Fibroblast of lung (primary cell): ENCODE measurements at regions not wholly inside any gene's neighbourhood (a gene's known extent, or its start where the extent isn't known, plus 50 kb on each side); places are given as distances from the start of the nearest gene placed in this dataset.

Experiments used
- DNase-seq, 2 donors: peaks; one replicate each; pipeline versions ENCODE4 v3.0.0 to v3.0.0-alpha.2; 2010; ENCODE audit warnings: low read depth in 2 of 2
- H2AFZ ChIP-seq: 2 replicates; pipeline ENCODE4 v1.5.1; 2012; ENCODE audit warnings: low read length, control low read depth, inconsistent platforms
- H3K27ac ChIP-seq: 2 replicates; pipeline ENCODE4 v1.5.1; 2011; ENCODE audit warnings: low read length, control low read depth; ENCODE audit not compliant: insufficient read depth
- H3K27me3 ChIP-seq: 2 replicates; pipeline ENCODE4 v1.5.1; 2011; ENCODE audit warnings: mild to moderate bottlenecking, low read length; ENCODE audit not compliant: control insufficient read depth, insufficient read depth
- H3K36me3 ChIP-seq: 2 replicates; pipeline ENCODE4 v1.5.1; 2011; ENCODE audit warnings: low read length; ENCODE audit not compliant: control insufficient read depth, insufficient read depth
- H3K4me1 ChIP-seq: 2 replicates; pipeline ENCODE4 v1.5.1; 2011; ENCODE audit warnings: low read length; ENCODE audit not compliant: control insufficient read depth, insufficient read depth; ENCODE audit errors: extremely low read depth
- H3K4me2 ChIP-seq: 2 replicates; pipeline ENCODE4 v1.5.1; 2011; ENCODE audit warnings: low read length, control low read depth; ENCODE audit not compliant: insufficient read depth; ENCODE audit errors: extremely low read depth
- H3K4me3 ChIP-seq, 4 experiments: fragments of 200-600 bp in 1 of 4; sonication (generic) in 1 of 4; replicated peaks in 1 of 4; 2 replicates each; pipeline ENCODE4 v1.5.1; 2011 to 2016; ENCODE audit warnings: low read length in 4 of 4, low read depth in 3 of 4, mild to moderate bottlenecking in 3 of 4, control low read depth in 2 of 4, inconsistent platforms in 1 of 4, mixed read lengths in 1 of 4; ENCODE audit not compliant: insufficient read depth in 1 of 4; ENCODE audit errors: control extremely low read depth in 1 of 4
- H3K79me2 ChIP-seq: 2 replicates; pipeline ENCODE4 v1.5.1; 2012; ENCODE audit warnings: mild to moderate bottlenecking, low read length, inconsistent platforms; ENCODE audit not compliant: control insufficient read depth, insufficient read depth
- H3K9ac ChIP-seq: 2 replicates; pipeline ENCODE4 v1.5.1; 2011; ENCODE audit warnings: mild to moderate bottlenecking, low read length, control low read depth; ENCODE audit not compliant: insufficient read depth
- H3K9me3 ChIP-seq: 2 replicates; pipeline ENCODE4 v1.5.1; 2012; ENCODE audit warnings: low read depth, low read length; ENCODE audit not compliant: control insufficient read depth, insufficient read depth
- H4K20me1 ChIP-seq: 2 replicates; pipeline ENCODE4 v1.5.1; 2011; ENCODE audit warnings: low read length; ENCODE audit not compliant: control insufficient read depth, insufficient read depth; ENCODE audit errors: extremely low read depth
- EZH2 ChIP-seq: IDR thresholded peaks from 2 replicates; pipeline ENCODE4 v1.5.1; 2012; ENCODE audit warnings: low read length, control low read depth, mild to moderate bottlenecking; ENCODE audit errors: missing control alignments
- TF ChIP-seq, protein P1 (sequence below), 2 donors: IDR thresholded peaks in 1 of 2; conservative IDR thresholded peaks in 1 of 2; 1 replicate in 1 of 2; 2 replicates in 1 of 2; pipeline ENCODE4 v1.5.1; 2011 to 2012; ENCODE audit warnings: low read length in 2 of 2, control low read depth in 1 of 2, inconsistent platforms in 1 of 2, low read depth in 1 of 2, mild to moderate bottlenecking in 1 of 2

DNA sequence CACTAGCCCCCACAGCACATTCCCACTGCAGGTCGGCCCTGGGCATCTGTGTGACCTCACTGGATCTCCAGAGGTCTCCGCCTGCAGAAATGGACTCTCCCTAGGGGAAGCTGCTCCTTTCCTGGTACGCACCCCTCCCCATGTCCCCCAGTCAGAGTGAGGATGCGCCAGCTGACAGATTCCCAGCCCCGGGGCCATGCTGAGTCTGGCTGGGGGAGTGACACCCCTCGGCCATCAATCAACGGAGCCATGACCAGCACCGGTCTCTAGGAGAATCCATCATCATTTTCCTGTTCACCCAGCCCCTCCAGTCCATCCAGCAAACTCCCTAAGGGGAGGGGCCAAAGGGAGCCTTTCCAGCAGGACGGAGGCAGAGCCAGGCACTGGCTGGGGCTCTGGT, 68.7 kb upstream of the PAX7 start:
- Histone ChIP-seq H3K9ac (no peak overlapping the region), H3K27me3 (no peaks in the 10 kb centered on the region), H2AFZ (no peak overlapping the region), H3K4me1 (no peaks in the 10 kb centered on the region), H3K4me3 (no peak overlapping the region), H3K79me2 (no peaks in the 10 kb centered on the region), H4K20me1 (no peaks in the 10 kb centered on the region), H3K9me3 (no peaks in the 10 kb centered on the region), H3K36me3 (no peaks in the 10 kb centered on the region), H3K4me2 (no peak overlapping the region), H3K27ac (no peak overlapping the region)
- TF ChIP-seq, protein P1, sequence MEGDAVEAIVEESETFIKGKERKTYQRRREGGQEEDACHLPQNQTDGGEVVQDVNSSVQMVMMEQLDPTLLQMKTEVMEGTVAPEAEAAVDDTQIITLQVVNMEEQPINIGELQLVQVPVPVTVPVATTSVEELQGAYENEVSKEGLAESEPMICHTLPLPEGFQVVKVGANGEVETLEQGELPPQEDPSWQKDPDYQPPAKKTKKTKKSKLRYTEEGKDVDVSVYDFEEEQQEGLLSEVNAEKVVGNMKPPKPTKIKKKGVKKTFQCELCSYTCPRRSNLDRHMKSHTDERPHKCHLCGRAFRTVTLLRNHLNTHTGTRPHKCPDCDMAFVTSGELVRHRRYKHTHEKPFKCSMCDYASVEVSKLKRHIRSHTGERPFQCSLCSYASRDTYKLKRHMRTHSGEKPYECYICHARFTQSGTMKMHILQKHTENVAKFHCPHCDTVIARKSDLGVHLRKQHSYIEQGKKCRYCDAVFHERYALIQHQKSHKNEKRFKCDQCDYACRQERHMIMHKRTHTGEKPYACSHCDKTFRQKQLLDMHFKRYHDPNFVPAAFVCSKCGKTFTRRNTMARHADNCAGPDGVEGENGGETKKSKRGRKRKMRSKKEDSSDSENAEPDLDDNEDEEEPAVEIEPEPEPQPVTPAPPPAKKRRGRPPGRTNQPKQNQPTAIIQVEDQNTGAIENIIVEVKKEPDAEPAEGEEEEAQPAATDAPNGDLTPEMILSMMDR (conservative IDR thresholded peaks at IDR 0.05 in 1 of 2, IDR thresholded peaks at IDR 0.05 in 1 of 2; ENCODE audit: low read depth in 1 of 2, low read length in 2 of 2) = no peak
- no peak for TF ChIP-seq EZH2
- DNase-seq = no peak

DNA sequence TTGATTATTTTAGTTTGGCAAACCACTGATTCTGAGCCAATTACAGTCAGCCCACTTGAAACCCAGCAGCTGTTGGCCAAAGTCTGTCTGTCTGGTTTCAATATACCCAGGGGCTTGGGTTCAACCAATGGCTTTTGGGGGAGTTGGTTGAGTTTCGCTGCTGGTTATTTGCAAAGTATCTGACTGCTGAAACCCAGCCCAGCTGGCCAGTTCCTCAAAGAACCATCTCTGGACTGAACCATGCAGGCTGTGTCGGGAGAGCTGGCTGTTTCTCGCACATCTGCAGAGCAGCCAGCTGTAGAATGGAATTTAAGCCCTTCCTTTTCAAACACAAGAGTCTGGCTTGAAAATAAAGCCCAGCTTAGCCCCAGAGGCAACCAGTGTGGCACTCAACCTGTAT, 66.0 kb upstream of the PAX7 start:
- Histone ChIP-seq H3K27me3 (no peaks in the 10 kb centered on the region), H2AFZ (no peak overlapping the region), H3K9me3 (no peaks in the 10 kb centered on the region), H3K27ac (no peak overlapping the region), H3K79me2 (no peaks in the 10 kb centered on the region), H4K20me1 (no peaks in the 10 kb centered on the region), H3K4me1 (no peaks in the 10 kb centered on the region), H3K4me2 (no peak overlapping the region), H3K4me3 (no peak overlapping the region), H3K36me3 (no peaks in the 10 kb centered on the region), H3K9ac (no peak overlapping the region)
- TF ChIP-seq, protein P1 (conservative IDR thresholded peaks at IDR 0.05 in 1 of 2, IDR thresholded peaks at IDR 0.05 in 1 of 2; ENCODE audit: low read depth in 1 of 2, low read length in 2 of 2) = no peak
- no peak for TF ChIP-seq EZH2
- no peak for DNase-seq

DNA sequence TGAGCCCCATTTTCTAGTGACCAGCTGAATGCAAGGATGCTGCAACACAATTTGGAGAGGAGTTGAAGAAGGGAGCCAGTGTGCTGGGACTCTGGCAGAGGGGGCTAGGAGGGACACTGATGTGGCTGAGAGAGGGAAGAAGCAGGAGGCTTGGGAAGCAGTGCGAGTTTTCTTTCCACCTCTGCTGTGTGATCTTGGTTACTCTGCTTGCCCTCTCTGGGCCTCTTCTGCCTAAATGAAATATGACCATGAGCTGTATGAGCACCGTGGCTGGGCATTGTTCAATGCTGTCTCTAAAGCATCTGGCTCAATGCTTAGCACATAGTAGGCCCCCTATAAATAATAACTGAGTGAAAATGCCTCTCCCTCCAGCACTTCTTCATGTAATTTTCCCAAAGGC, 65.3 kb upstream of the PAX7 start:
- H3K4me3 ChIP-seq = no peak overlapping the region
- DNase-seq = no peak
- H3K9me3 ChIP-seq = no peaks in the 10 kb centered on the region
- H3K36me3 ChIP-seq = no peaks in the 10 kb centered on the region
- TF ChIP-seq EZH2 = no peak
- TF ChIP-seq, protein P1 (conservative IDR thresholded peaks at IDR 0.05 in 1 of 2, IDR thresholded peaks at IDR 0.05 in 1 of 2; ENCODE audit: low read depth in 1 of 2, low read length in 2 of 2) = no peak
- no peaks in the 10 kb centered on the region for H3K4me1 ChIP-seq
- no peaks in the 10 kb centered on the region for H3K79me2 ChIP-seq
- no peaks in the 10 kb centered on the region for H4K20me1 ChIP-seq
- no peak overlapping the region for H3K27ac ChIP-seq
- H3K27me3 ChIP-seq = no peaks in the 10 kb centered on the region
- H3K9ac ChIP-seq = no peak overlapping the region
- H3K4me2 ChIP-seq = no peak overlapping the region
- H2AFZ ChIP-seq = no peak overlapping the region
